ENCODE measurements at regions not wholly inside any gene's neighbourhood (a gene's known extent, or its start where the extent isn't known, plus 50 kb on each side); places are given as distances from the start of the nearest gene placed in this dataset.

DNA sequence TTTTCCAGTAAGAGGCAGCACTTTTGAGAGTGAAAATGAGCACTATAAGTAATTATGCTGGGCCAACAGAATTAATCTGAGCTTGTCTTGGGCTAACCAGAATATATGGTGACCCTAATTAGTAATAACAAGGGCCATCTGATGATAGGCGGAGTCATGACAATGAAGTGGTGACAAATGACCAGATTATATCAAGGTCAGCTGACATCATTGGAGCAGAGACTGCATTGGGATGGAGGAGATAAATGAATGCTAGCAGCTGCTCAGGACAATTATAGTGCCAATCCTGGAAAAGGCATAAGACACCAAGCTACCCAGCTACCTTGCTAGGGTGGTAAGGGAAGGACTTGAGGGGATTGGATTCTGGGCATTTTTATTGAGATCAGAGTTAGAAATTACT lies 1548.7 kb downstream of the RPA4 start:
- Histone ChIP-seq H3K79me2 (ENCODE audit: control insufficient read depth, insufficient read depth, low read length) (no peaks in the 10 kb centered on the region), H2AFZ (ENCODE audit: low read depth, low read length) (no peak overlapping the region), H3K36me3 (ENCODE audit: control insufficient read depth, insufficient read depth, low read length) (no peaks in the 10 kb centered on the region), H3K4me1 (replicated peaks in 1 of 2; ENCODE audit: control insufficient read depth in 2 of 2, insufficient read depth in 2 of 2, low read length in 2 of 2) (no peaks in the 10 kb centered on the region), H3K27me3 (ENCODE audit: control insufficient read depth in 2 of 2, insufficient read depth in 2 of 2, low read length in 2 of 2) (no peaks in the 10 kb centered on the region), H3K4me3 (no peak overlapping the region), H3K9me3 (replicated peaks; ENCODE audit: control insufficient read depth, insufficient read depth, low read depth, low read length) (no peaks in the 10 kb centered on the region), H3K4me2 (ENCODE audit: insufficient read depth, low read length) (no peak overlapping the region), H4K20me1 (replicated peaks; ENCODE audit: control insufficient read depth, insufficient read depth, low read length) (no peaks in the 10 kb centered on the region), H3K9me1 (ENCODE audit: control insufficient read depth, insufficient read depth, low read length) (no peaks in the 10 kb centered on the region), H3K27ac (ENCODE audit: extremely low read depth, low read depth, low read length) (no peak overlapping the region), H3K9ac (ENCODE audit: insufficient read depth in 1 of 2, low read depth in 2 of 2, low read length in 2 of 2) (no peak overlapping the region)
- ChIA-PET POLR2A (no interaction called here), CTCF (ENCODE audit: low intra/inter-chr PET ratio) (no interaction called here)
- FAIRE-seq, result no peak
- no peak for DNase-seq (ENCODE audit: extremely low read depth in 1 of 4, low spot score in 3 of 4)
- no TSS peak for BruUV-seq (replicated peaks)
- no peak for ATAC-seq
- in situ Hi-C loops (cut with MboI) (no loop called here), intact Hi-C loops (cut with micrococcal nuclease) (no loop called here)
- 0% methylated on average over 1 of the region's 1 CpG for WGBS (ENCODE audit: insufficient coverage, low coverage, missing lambda C conversion rate)
- no peak for TF ChIP-seq CREM (IDR thresholded peaks at IDR 0.05; ENCODE audit: low read depth)
- TF ChIP-seq ZBTB2 (IDR thresholded peaks at IDR 0.05), result no peak
- TF ChIP-seq, protein P1, sequence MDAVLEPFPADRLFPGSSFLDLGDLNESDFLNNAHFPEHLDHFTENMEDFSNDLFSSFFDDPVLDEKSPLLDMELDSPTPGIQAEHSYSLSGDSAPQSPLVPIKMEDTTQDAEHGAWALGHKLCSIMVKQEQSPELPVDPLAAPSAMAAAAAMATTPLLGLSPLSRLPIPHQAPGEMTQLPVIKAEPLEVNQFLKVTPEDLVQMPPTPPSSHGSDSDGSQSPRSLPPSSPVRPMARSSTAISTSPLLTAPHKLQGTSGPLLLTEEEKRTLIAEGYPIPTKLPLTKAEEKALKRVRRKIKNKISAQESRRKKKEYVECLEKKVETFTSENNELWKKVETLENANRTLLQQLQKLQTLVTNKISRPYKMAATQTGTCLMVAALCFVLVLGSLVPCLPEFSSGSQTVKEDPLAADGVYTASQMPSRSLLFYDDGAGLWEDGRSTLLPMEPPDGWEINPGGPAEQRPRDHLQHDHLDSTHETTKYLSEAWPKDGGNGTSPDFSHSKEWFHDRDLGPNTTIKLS (IDR thresholded peaks at IDR 0.05; ENCODE audit: borderline replicate concordance, low read depth), result no peak
- no peak for TF ChIP-seq RBFOX2 (IDR thresholded peaks at IDR 0.05; ENCODE audit: low read depth, low read length)
- TF ChIP-seq, protein P2, sequence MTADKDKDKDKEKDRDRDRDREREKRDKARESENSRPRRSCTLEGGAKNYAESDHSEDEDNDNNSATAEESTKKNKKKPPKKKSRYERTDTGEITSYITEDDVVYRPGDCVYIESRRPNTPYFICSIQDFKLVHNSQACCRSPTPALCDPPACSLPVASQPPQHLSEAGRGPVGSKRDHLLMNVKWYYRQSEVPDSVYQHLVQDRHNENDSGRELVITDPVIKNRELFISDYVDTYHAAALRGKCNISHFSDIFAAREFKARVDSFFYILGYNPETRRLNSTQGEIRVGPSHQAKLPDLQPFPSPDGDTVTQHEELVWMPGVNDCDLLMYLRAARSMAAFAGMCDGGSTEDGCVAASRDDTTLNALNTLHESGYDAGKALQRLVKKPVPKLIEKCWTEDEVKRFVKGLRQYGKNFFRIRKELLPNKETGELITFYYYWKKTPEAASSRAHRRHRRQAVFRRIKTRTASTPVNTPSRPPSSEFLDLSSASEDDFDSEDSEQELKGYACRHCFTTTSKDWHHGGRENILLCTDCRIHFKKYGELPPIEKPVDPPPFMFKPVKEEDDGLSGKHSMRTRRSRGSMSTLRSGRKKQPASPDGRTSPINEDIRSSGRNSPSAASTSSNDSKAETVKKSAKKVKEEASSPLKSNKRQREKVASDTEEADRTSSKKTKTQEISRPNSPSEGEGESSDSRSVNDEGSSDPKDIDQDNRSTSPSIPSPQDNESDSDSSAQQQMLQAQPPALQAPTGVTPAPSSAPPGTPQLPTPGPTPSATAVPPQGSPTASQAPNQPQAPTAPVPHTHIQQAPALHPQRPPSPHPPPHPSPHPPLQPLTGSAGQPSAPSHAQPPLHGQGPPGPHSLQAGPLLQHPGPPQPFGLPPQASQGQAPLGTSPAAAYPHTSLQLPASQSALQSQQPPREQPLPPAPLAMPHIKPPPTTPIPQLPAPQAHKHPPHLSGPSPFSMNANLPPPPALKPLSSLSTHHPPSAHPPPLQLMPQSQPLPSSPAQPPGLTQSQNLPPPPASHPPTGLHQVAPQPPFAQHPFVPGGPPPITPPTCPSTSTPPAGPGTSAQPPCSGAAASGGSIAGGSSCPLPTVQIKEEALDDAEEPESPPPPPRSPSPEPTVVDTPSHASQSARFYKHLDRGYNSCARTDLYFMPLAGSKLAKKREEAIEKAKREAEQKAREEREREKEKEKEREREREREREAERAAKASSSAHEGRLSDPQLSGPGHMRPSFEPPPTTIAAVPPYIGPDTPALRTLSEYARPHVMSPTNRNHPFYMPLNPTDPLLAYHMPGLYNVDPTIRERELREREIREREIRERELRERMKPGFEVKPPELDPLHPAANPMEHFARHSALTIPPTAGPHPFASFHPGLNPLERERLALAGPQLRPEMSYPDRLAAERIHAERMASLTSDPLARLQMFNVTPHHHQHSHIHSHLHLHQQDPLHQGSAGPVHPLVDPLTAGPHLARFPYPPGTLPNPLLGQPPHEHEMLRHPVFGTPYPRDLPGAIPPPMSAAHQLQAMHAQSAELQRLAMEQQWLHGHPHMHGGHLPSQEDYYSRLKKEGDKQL (CRISPR knock-in tag; IDR thresholded peaks at IDR 0.05; ENCODE audit: borderline replicate concordance), result no peak
- TF ChIP-seq ZNF583 (CRISPR knock-in tag; IDR thresholded peaks at IDR 0.05), result no peak
- no peak for TF ChIP-seq NFYB (IDR thresholded peaks at IDR 0.05; ENCODE audit: extremely low read depth, insufficient read length)
- no peak for TF ChIP-seq POU5F1 (IDR thresholded peaks at IDR 0.05; ENCODE audit: borderline replicate concordance, low read depth, low read length, partially characterized antibody)
- no peak for TF ChIP-seq NCOA4 (IDR thresholded peaks at IDR 0.05; ENCODE audit: partially characterized antibody)
- TF ChIP-seq ZKSCAN8 (CRISPR knock-in tag; IDR thresholded peaks at IDR 0.05), result no peak
- no peak for TF ChIP-seq CREB1 (IDR thresholded peaks at IDR 0.05)
- no peak for TF ChIP-seq CREB1 (CRISPR knock-in tag; IDR thresholded peaks at IDR 0.05)
- no peak for TF ChIP-seq ATF7 (IDR thresholded peaks at IDR 0.05)
- no peak for TF ChIP-seq TEAD4 (IDR thresholded peaks at IDR 0.05; ENCODE audit: low read length)
- no peak for TF ChIP-seq TEAD4 (CRISPR knock-in tag; IDR thresholded peaks at IDR 0.05; ENCODE audit: borderline replicate concordance)
- no peak for TF ChIP-seq ZKSCAN3 (CRISPR knock-in tag; IDR thresholded peaks at IDR 0.05)
- no peak for TF ChIP-seq PHF21A (IDR thresholded peaks at IDR 0.05; ENCODE audit: borderline replicate concordance, low read depth)
